ENCODE measurements at regions not wholly inside any gene's neighbourhood (a gene's known extent, or its start where the extent isn't known, plus 50 kb on each side); places are given as distances from the start of the nearest gene placed in this dataset.

- TF ChIP-seq GATA2 (IDR thresholded peaks at IDR 0.05; ENCODE audit: low read depth, low read length) (no peak), GATA3 (IDR thresholded peaks at IDR 0.05; ENCODE audit: low read depth, low read length) (no peak)
Measured at GRCh38 chr2:81250270-81250669, 945.7 kb upstream of the LRRTM1 start.

All from SH-SY5Y (cell line).